ENCODE measurements at regions not wholly inside any gene's neighbourhood (a gene's known extent, or its start where the extent isn't known, plus 50 kb on each side); places are given as distances from the start of the nearest gene placed in this dataset.

GRCh38 chr2:2762166-2762908, 431.3 kb upstream of the MYT1L start:
- no peaks in the 10 kb centered on the region for H3K36me3 ChIP-seq (ENCODE audit: control insufficient read depth in 4 of 4, insufficient read depth in 3 of 4, low read depth in 1 of 4, low read length in 3 of 4)
- H3K27ac ChIP-seq (ENCODE audit: low read depth in 1 of 2, low read length in 2 of 2) = no peak overlapping the region
- TF ChIP-seq RXRA (IDR thresholded peaks at IDR 0.05) (no peak), CTCF (IDR thresholded peaks at IDR 0.05; ENCODE audit: low read depth, low read length, missing input control) (no peak), NR2F2 (IDR thresholded peaks at IDR 0.05) (no peak), TAF1 (conservative IDR thresholded peaks at IDR 0.05) (no peak)
- H3K9me3 ChIP-seq (ENCODE audit: control insufficient read depth in 4 of 4, low read length in 3 of 4) = peaks cover 0 to 1% (median 0%) of the 10 kb centered on the region in 4 donors
- 77% methylated on average over 17 of the region's 17 CpGs for WGBS
- no peak overlapping the region for H3K9ac ChIP-seq (ENCODE audit: low read depth in 1 of 2, low read length in 2 of 2)
- no peak overlapping the region for H3K4me3 ChIP-seq (ENCODE audit: low read depth in 1 of 3, low read length in 3 of 3)
- DNase-seq (ENCODE audit: low spot score) = no peak
- H3K27me3 ChIP-seq (ENCODE audit: control insufficient read depth in 4 of 4, insufficient read depth in 4 of 4, low read length in 3 of 4) = no peaks in the 10 kb centered on the region
- H3K4me1 ChIP-seq (ENCODE audit: control insufficient read depth in 4 of 4, insufficient read depth in 4 of 4, low read length in 3 of 4) = peaks cover 0 to 3% (median 0%) of the 10 kb centered on the region in 4 donors

- Histone ChIP-seq H3K27me3 (ENCODE audit: control insufficient read depth in 4 of 4, insufficient read depth in 4 of 4, low read length in 3 of 4) (no peaks in the 10 kb centered on the region), H3K4me1 (ENCODE audit: control insufficient read depth in 4 of 4, insufficient read depth in 4 of 4, low read length in 3 of 4) (no peaks in the 10 kb centered on the region), H3K4me3 (ENCODE audit: low read depth in 1 of 3, low read length in 3 of 3) (no peak overlapping the region), H3K36me3 (ENCODE audit: control insufficient read depth in 4 of 4, insufficient read depth in 3 of 4, low read depth in 1 of 4, low read length in 3 of 4) (no peaks in the 10 kb centered on the region), H3K27ac (ENCODE audit: low read depth in 1 of 2, low read length in 2 of 2) (no peak overlapping the region), H3K9ac (ENCODE audit: low read depth in 1 of 2, low read length in 2 of 2) (no peak overlapping the region), H3K9me3 (ENCODE audit: control insufficient read depth in 4 of 4, low read length in 3 of 4) (peaks cover 0 to 3% (median 1%) of the 10 kb centered on the region in 4 donors)
- TF ChIP-seq FOXA1 (IDR thresholded peaks at IDR 0.05) (no peak), EGR1 (IDR thresholded peaks at IDR 0.05; ENCODE audit: low read depth in 2 of 2) (no peak), FOXA2 (IDR thresholded peaks at IDR 0.05) (no peak), SP1 (IDR thresholded peaks at IDR 0.05) (no peak), RXRA (IDR thresholded peaks at IDR 0.05) (no peak), CTCF (IDR thresholded peaks at IDR 0.05; ENCODE audit: low read depth, low read length, missing input control) (no peak), REST (IDR thresholded peaks at IDR 0.05) (no peak), RAD21 (IDR thresholded peaks at IDR 0.05) (no peak), TAF1 (conservative IDR thresholded peaks at IDR 0.05) (no peak), ATF3 (IDR thresholded peaks at IDR 0.05) (no peak), HNF4A (conservative IDR thresholded peaks at IDR 0.05) (no peak), YY1 (IDR thresholded peaks at IDR 0.05) (no peak), HNF4G (IDR thresholded peaks at IDR 0.05) (no peak), GABPA (IDR thresholded peaks at IDR 0.05 in 1 of 2, conservative IDR thresholded peaks at IDR 0.05 in 1 of 2) (no peak), JUND (IDR thresholded peaks at IDR 0.05) (no peak), NR2F2 (IDR thresholded peaks at IDR 0.05) (no peak), MAX (IDR thresholded peaks at IDR 0.05) (no peak), ZBTB33 (IDR thresholded peaks at IDR 0.05) (no peak)
- no peak for DNase-seq (ENCODE audit: low spot score)
- WGBS = 73% methylated on average over 10 of the region's 10 CpGs
These were observed 427.8 kb upstream of the MYT1L start for GRCh38 chr2:2758793-2759367.

Data from liver (tissue), 8 donors.